Hepatocyte (in vitro differentiated cells): ENCODE measurements at regions not wholly inside any gene's neighbourhood (a gene's known extent, or its start where the extent isn't known, plus 50 kb on each side); places are given as distances from the start of the nearest gene placed in this dataset.

Experiments used
- CTCF ChIP-seq: fragments of 200-600 bp; sonication (generic); IDR thresholded peaks from 2 replicates; pipeline ENCODE4 v1.5.1; 2016; ENCODE audit warnings: antibody characterized with exemption, mild to moderate bottlenecking; ENCODE audit not compliant: poor library complexity
- EZH2 ChIP-seq: fragments of 200-600 bp; sonication (generic); IDR thresholded peaks from 2 replicates; pipeline ENCODE4 v1.6.1; 2016; ENCODE audit warnings: antibody characterized with exemption, mild to moderate bottlenecking, borderline replicate concordance

- no peak for TF ChIP-seq CTCF
- no peak for TF ChIP-seq EZH2
Observed at GRCh38 chr11:109109571-109110315, 312.2 kb upstream of the C11orf87 start.
